GM23338 (cell line): ENCODE measurements at regions not wholly inside any gene's neighbourhood (a gene's known extent, or its start where the extent isn't known, plus 50 kb on each side); places are given as distances from the start of the nearest gene placed in this dataset.

Source experiments
- ATAC-seq: fragments of 200-7000 bp; cut with Tn5 transposase; 3 replicates; pipeline ENCODE4 v1.9.1; 2020
- DNase-seq: peaks from one replicate; pipeline ENCODE4 v3.0.0-alpha.2; 2015; ENCODE audit warnings: low spot score
- H2AFZ ChIP-seq: fragments of 200-600 bp; sonication (generic); 2 replicates; pipeline ENCODE4 v1.8.0; 2016; ENCODE audit warnings: antibody characterized with exemption, mild to moderate bottlenecking, moderate library complexity
- H3F3A ChIP-seq: fragments of 200-600 bp; sonication (generic); replicated peaks from 2 replicates; pipeline ENCODE4 v1.8.0; 2017; ENCODE audit warnings: antibody characterized with exemption, mixed run types, low read depth
- H3K27ac ChIP-seq: fragments of 200-600 bp; sonication (generic); 2 replicates; pipeline ENCODE4 v1.6.1; 2016; ENCODE audit warnings: low read depth
- H3K27me3 ChIP-seq: fragments of 200-600 bp; sonication (generic); 2 replicates; pipeline ENCODE4 v1.8.0; 2016; ENCODE audit warnings: mild to moderate bottlenecking, mixed run types, moderate library complexity; ENCODE audit not compliant: insufficient read depth
- H3K36me3 ChIP-seq: fragments of 200-600 bp; sonication (generic); 2 replicates; pipeline ENCODE4 v1.8.0; 2016; ENCODE audit warnings: mild to moderate bottlenecking; ENCODE audit not compliant: insufficient read depth
- H3K4me1 ChIP-seq: fragments of 200-600 bp; sonication (generic); 2 replicates; pipeline ENCODE4 v1.8.0; 2016; ENCODE audit warnings: mild to moderate bottlenecking, moderate library complexity; ENCODE audit not compliant: insufficient read depth
- H3K4me2 ChIP-seq: fragments of 200-600 bp; sonication (generic); 2 replicates; pipeline ENCODE4 v1.7.1; 2017; ENCODE audit warnings: mixed run types
- H3K4me3 ChIP-seq: fragments of 200-600 bp; sonication (generic); 2 replicates; pipeline ENCODE4 v1.6.1; 2016; ENCODE audit warnings: mixed run types
- H3K79me2 ChIP-seq: fragments of 200-600 bp; sonication (generic); replicated peaks from 2 replicates; pipeline ENCODE4 v1.8.0; 2017; ENCODE audit warnings: mild to moderate bottlenecking; ENCODE audit not compliant: insufficient read depth
- H3K9me2 ChIP-seq: fragments of 200-600 bp; sonication (generic); 2 replicates; pipeline ENCODE4 v1.8.0; 2017; ENCODE audit not compliant: insufficient read depth
- H4K20me1 ChIP-seq: fragments of 200-600 bp; sonication (generic); replicated peaks from 2 replicates; pipeline ENCODE4 v1.8.0; 2017; ENCODE audit warnings: mild to moderate bottlenecking; ENCODE audit not compliant: insufficient read depth
- H3K27ac Mint-ChIP-seq: 2 replicates; pipeline ENCODE4 v1.8.0; 2020; ENCODE audit warnings: inconsistent platforms, mild to moderate bottlenecking, moderate library complexity, mixed read lengths
- H3K27me3 Mint-ChIP-seq: 3 replicates; pipeline ENCODE4 v1.8.0; 2022; ENCODE audit warnings: low read depth, mild to moderate bottlenecking, moderate library complexity, mixed read lengths, inconsistent platforms; ENCODE audit not compliant: insufficient read depth, poor library complexity
- H3K36me3 Mint-ChIP-seq: 3 replicates; pipeline ENCODE4 v1.8.0; 2021; ENCODE audit warnings: low read depth, mild to moderate bottlenecking, inconsistent platforms, moderate library complexity, mixed read lengths
- H3K4me1 Mint-ChIP-seq: 3 replicates; pipeline ENCODE4 v1.8.0; 2020; ENCODE audit warnings: mild to moderate bottlenecking, inconsistent platforms, mixed read lengths
- H3K4me3 Mint-ChIP-seq: 3 replicates; pipeline ENCODE4 v1.8.0; 2021; ENCODE audit warnings: moderate library complexity, mild to moderate bottlenecking, inconsistent platforms, mixed read lengths
- H3K9me3 Mint-ChIP-seq: 3 replicates; pipeline ENCODE4 v1.8.0; 2020; ENCODE audit warnings: moderate library complexity, mild to moderate bottlenecking, inconsistent platforms, mixed read lengths
- ETS1 ChIP-seq: IDR thresholded peaks from 2 replicates; pipeline ENCODE4 v1.6.1; 2016; ENCODE audit warnings: antibody characterized with exemption
- JUNB ChIP-seq: IDR thresholded peaks from one replicate; pipeline ENCODE4 v1.6.1; 2016; ENCODE audit warnings: antibody characterized with exemption; ENCODE audit not compliant: unreplicated experiment
- NANOG ChIP-seq: IDR thresholded peaks from 2 replicates; pipeline ENCODE4 v1.6.1; 2016; ENCODE audit warnings: antibody characterized with exemption, borderline replicate concordance
- REST ChIP-seq: IDR thresholded peaks from one replicate; pipeline ENCODE4 v1.6.1; 2018; ENCODE audit warnings: antibody characterized with exemption; ENCODE audit not compliant: unreplicated experiment
- STAT1 ChIP-seq: IDR thresholded peaks from one replicate; pipeline ENCODE4 v1.6.1; 2016; ENCODE audit warnings: antibody characterized with exemption; ENCODE audit not compliant: unreplicated experiment
- ZNF114 ChIP-seq: fragments of 250-450 bp; sonication (Bioruptor Pico); IDR thresholded peaks from 2 replicates; pipeline ENCODE4 v1.5.0; 2020; ENCODE audit warnings: mild to moderate bottlenecking, moderate library complexity
- ZNF331 ChIP-seq: fragments of 250-450 bp; sonication (Bioruptor Pico); IDR thresholded peaks from 2 replicates; pipeline ENCODE4 v1.5.0; 2020; ENCODE audit warnings: low read depth, mild to moderate bottlenecking, moderate library complexity
- ZNF462 ChIP-seq: fragments of 250-450 bp; sonication (Bioruptor Pico); IDR thresholded peaks from 2 replicates; pipeline ENCODE4 v1.5.0; 2020; ENCODE audit warnings: mild to moderate bottlenecking, moderate library complexity

GRCh38 chr15:93700051-93700450 is 531.3 kb upstream of the MCTP2 start:
- Histone ChIP-seq H3F3A (no peaks in the 10 kb centered on the region), H3K27me3 (no peaks in the 10 kb centered on the region), H3K4me1 (no peaks in the 10 kb centered on the region), H3K36me3 (no peaks in the 10 kb centered on the region), H3K4me3 (no peak overlapping the region), H3K9me2 (no peaks in the 10 kb centered on the region; the same call in 1 of the 2 replicates), H3K79me2 (no peaks in the 10 kb centered on the region), H4K20me1 (no peaks in the 10 kb centered on the region), H3K4me2 (no peak overlapping the region), H3K27ac (no peak overlapping the region), H2AFZ (no peak overlapping the region)
- TF ChIP-seq ZNF462 (CRISPR knock-in tag) (no peak), ZNF114 (CRISPR knock-in tag) (no peak), JUNB (no peak), ETS1 (no peak)
- no peak overlapping the region for H3K27ac Mint-ChIP-seq
- ATAC-seq (no peak), DNase-seq (no peak)
- H3K9me3 Mint-ChIP-seq = peaks cover 22% of the 10 kb centered on the region
- peaks cover 11% of the 10 kb centered on the region for H3K36me3 Mint-ChIP-seq
- no peaks in the 10 kb centered on the region for H3K27me3 Mint-ChIP-seq
- no peaks in the 10 kb centered on the region for H3K4me1 Mint-ChIP-seq
- no peak overlapping the region for H3K4me3 Mint-ChIP-seq

GRCh38 chr15:93694033-93694432 is 537.3 kb upstream of the MCTP2 start:
- no peak for ATAC-seq
- Mint-ChIP-seq H3K4me1 (peaks cover 2% of the 10 kb centered on the region; the same call in 1 of the 3 replicates), H3K4me3 (no peak overlapping the region), H3K27ac (no peak overlapping the region), H3K36me3 (peaks cover 11% of the 10 kb centered on the region), H3K27me3 (peaks cover 2% of the 10 kb centered on the region), H3K9me3 (peaks cover 21% of the 10 kb centered on the region)
- no peak overlapping the region for H3K27ac ChIP-seq
- H3K36me3 ChIP-seq = no peaks in the 10 kb centered on the region
- peak overlapping the region; percentile 69; the same call in 1 of the 2 replicates for H2AFZ ChIP-seq
- no peaks in the 10 kb centered on the region; the same call in 1 of the 2 replicates for H3K9me2 ChIP-seq
- H3K27me3 ChIP-seq = no peaks in the 10 kb centered on the region
- no peaks in the 10 kb centered on the region for H3K4me1 ChIP-seq
- no peaks in the 10 kb centered on the region for H4K20me1 ChIP-seq
- H3F3A ChIP-seq = no peaks in the 10 kb centered on the region
- no peak for DNase-seq
- H3K79me2 ChIP-seq = no peaks in the 10 kb centered on the region
- H3K4me2 ChIP-seq = no peak overlapping the region
- H3K4me3 ChIP-seq = no peak overlapping the region
- TF ChIP-seq STAT1 = no peak
- no peak for TF ChIP-seq NANOG
- TF ChIP-seq REST = no peak
- TF ChIP-seq ZNF331 (CRISPR knock-in tag) = no peak
